ENCODE measurements at regions not wholly inside any gene's neighbourhood (a gene's known extent, or its start where the extent isn't known, plus 50 kb on each side); places are given as distances from the start of the nearest gene placed in this dataset.
"Not testable (repeated sequence)": the region's sequence is repeated elsewhere in the genome, so short reads cannot be mapped to it uniquely, and the experiment has no call there.

DNA sequence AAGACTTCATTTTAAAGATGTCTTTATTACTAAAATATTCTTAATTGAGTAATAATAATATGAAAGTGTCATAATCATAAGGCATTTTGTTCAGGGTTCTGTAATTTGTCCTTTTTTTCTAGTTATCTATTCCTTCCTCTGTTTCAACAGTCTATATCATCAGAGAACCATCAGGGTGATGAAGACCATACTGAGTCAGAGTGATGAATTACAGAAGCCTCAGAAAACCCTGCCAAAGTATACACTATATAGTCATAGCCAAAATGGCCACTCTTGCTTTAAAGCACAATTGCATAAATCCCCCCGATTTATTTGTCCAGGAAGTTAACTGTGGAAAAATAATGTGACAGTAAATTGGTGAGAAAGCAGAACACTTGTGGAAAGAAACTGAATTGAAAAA is 735.0 kb downstream of the EPHA7 start:
- no peaks in the 10 kb centered on the region for H3K27me3 ChIP-seq (ENCODE audit: low read depth, low read length)
- no peak overlapping the region for H2AFZ ChIP-seq (ENCODE audit: low read depth, low read length)
- H3K4me2 ChIP-seq (ENCODE audit: low read length), result no peak overlapping the region
- no peak overlapping the region for H3K4me3 ChIP-seq (ENCODE audit: low read length)
- H3K27ac ChIP-seq (ENCODE audit: low read length), result no peak overlapping the region
- TF ChIP-seq EZH2phosphoT487 (IDR thresholded peaks at IDR 0.05; ENCODE audit: low read depth), result no peak
- no peak for TF ChIP-seq CTCF (IDR thresholded peaks at IDR 0.05; ENCODE audit: low read depth, low read length)
- H3K4me1 ChIP-seq (ENCODE audit: low read length), result peaks cover 16% of the 10 kb centered on the region
- no peak overlapping the region for H3K9ac ChIP-seq (ENCODE audit: low read length)
- H3K79me2 ChIP-seq (ENCODE audit: low read length), result no peaks in the 10 kb centered on the region
- no peaks in the 10 kb centered on the region for H4K20me1 ChIP-seq (ENCODE audit: insufficient read depth, low read length)
- no peaks in the 10 kb centered on the region for H3K36me3 ChIP-seq (replicated peaks; ENCODE audit: low read depth, low read length)
- no peaks in the 10 kb centered on the region for H3K9me3 ChIP-seq (ENCODE audit: insufficient read depth, low read length)

DNA sequence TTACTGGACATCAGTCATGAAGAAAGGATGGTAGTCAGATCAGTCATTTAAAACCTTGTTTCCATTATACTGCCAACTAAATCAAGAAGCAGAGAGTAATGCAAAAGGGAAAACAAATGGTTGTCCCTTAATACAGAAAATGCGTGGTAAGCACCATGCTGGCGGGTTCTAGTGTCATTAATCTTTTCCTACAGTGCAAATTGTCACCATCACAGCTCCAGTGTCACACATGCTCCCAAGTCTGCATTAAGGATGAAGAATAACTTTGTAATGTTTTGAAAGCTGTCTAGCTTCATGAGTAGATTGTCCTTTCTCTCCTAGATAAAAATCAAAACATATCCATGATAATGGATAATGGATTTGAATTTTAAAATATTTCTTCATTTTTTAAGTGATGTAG is 735.6 kb downstream of the EPHA7 start:
- H4K20me1 ChIP-seq (ENCODE audit: insufficient read depth, low read length), result no peaks in the 10 kb centered on the region
- peaks cover 16% of the 10 kb centered on the region for H3K4me1 ChIP-seq (ENCODE audit: low read length)
- no peak overlapping the region for H3K4me2 ChIP-seq (ENCODE audit: low read length)
- no peak for TF ChIP-seq EZH2phosphoT487 (IDR thresholded peaks at IDR 0.05; ENCODE audit: low read depth)
- no peak for TF ChIP-seq CTCF (IDR thresholded peaks at IDR 0.05; ENCODE audit: low read depth, low read length)
- no peaks in the 10 kb centered on the region for H3K79me2 ChIP-seq (ENCODE audit: low read length)
- no peaks in the 10 kb centered on the region for H3K9me3 ChIP-seq (ENCODE audit: insufficient read depth, low read length)
- H3K27me3 ChIP-seq (ENCODE audit: low read depth, low read length), result no peaks in the 10 kb centered on the region
- H2AFZ ChIP-seq (ENCODE audit: low read depth, low read length), result no peak overlapping the region
- H3K36me3 ChIP-seq (replicated peaks; ENCODE audit: low read depth, low read length), result no peaks in the 10 kb centered on the region
- no peak overlapping the region for H3K27ac ChIP-seq (ENCODE audit: low read length)
- H3K9ac ChIP-seq (ENCODE audit: low read length), result no peak overlapping the region
- no peak overlapping the region for H3K4me3 ChIP-seq (ENCODE audit: low read length)

DNA sequence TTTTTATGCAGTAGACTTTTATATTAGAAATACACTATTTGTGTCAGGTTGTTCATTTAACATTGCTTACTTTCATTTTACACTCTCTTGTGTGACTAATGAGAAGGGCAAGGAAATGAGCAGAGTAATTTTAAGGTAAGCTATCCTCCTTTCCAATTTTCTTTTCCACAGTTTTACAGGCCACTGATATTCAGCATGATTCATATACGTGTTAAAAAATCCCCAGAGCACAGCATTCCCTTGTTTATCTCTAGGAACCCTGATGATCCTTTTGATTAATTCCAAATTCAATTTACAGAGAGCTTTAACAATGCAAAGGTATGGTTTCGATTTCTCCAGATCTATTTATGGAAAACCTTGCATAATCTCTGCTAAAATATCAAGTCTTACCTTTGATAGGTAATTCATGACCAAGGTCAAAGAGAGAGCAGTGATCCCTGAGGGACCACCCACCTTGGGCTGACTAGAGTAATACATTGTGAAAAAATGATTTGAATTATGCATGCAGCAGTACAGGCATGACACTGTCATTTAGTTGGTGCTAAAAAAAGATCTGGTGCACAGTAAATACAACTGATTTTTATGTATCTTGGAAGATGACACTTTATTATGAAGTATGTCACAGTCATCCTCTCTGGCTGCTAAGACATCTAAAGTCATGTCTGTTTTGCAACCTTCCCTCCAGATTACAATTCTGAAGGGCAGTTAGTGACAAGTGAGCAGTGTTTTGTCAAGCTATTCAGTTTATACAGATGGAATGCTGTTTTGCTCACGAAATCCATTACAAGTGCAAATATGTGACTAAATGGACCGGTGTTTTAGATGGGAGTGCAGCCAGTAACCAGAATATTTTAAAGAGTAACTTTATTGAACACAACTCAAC is 736.6 kb downstream of the EPHA7 start:
- Histone ChIP-seq H3K27me3 (ENCODE audit: low read depth, low read length) (no peaks in the 10 kb centered on the region), H3K4me2 (ENCODE audit: low read length) (no peak overlapping the region), H2AFZ (ENCODE audit: low read depth, low read length) (no peak overlapping the region), H3K27ac (ENCODE audit: low read length) (no peak overlapping the region), H3K4me3 (ENCODE audit: low read length) (no peak overlapping the region), H3K79me2 (ENCODE audit: low read length) (no peaks in the 10 kb centered on the region), H3K4me1 (ENCODE audit: low read length) (peaks cover 9% of the 10 kb centered on the region), H3K36me3 (replicated peaks; ENCODE audit: low read depth, low read length) (no peaks in the 10 kb centered on the region), H3K9ac (ENCODE audit: low read length) (no peak overlapping the region), H3K9me3 (ENCODE audit: insufficient read depth, low read length) (no peaks in the 10 kb centered on the region), H4K20me1 (ENCODE audit: insufficient read depth, low read length) (no peaks in the 10 kb centered on the region)
- TF ChIP-seq CTCF (IDR thresholded peaks at IDR 0.05; ENCODE audit: low read depth, low read length), result no peak
- TF ChIP-seq EZH2phosphoT487 (IDR thresholded peaks at IDR 0.05; ENCODE audit: low read depth), result no peak

DNA sequence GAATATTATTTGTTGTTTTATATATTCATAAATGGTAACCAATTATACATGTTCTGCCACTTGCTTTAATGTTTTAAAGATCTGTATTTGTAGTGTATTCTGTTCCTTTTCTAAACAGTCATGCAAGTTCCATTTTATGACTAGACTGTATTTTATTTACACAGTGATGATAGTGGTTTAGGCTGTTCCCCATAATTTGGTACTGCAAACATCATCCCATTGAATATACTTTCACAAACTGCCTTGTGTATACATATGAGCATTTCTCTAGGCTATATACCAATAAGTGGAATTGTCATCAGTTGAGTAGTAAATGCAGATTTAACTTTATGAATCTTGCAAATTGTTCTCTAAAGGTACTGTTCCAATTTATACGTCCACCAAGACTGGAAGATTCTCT is 738.0 kb downstream of the EPHA7 start:
- Histone ChIP-seq H3K9me3 (ENCODE audit: insufficient read depth, low read length) (no peaks in the 10 kb centered on the region), H3K4me2 (ENCODE audit: low read length) (no peak overlapping the region), H4K20me1 (ENCODE audit: insufficient read depth, low read length) (no peaks in the 10 kb centered on the region), H3K27me3 (ENCODE audit: low read depth, low read length) (no peaks in the 10 kb centered on the region), H3K4me3 (ENCODE audit: low read length) (no peak overlapping the region), H3K4me1 (ENCODE audit: low read length) (no peaks in the 10 kb centered on the region), H3K36me3 (replicated peaks; ENCODE audit: low read depth, low read length) (no peaks in the 10 kb centered on the region), H3K9ac (ENCODE audit: low read length) (no peak overlapping the region), H3K27ac (ENCODE audit: low read length) (no peak overlapping the region), H3K79me2 (ENCODE audit: low read length) (no peaks in the 10 kb centered on the region), H2AFZ (ENCODE audit: low read depth, low read length) (no peak overlapping the region)
- TF ChIP-seq EZH2phosphoT487 (IDR thresholded peaks at IDR 0.05; ENCODE audit: low read depth), result no peak
- TF ChIP-seq CTCF (IDR thresholded peaks at IDR 0.05; ENCODE audit: low read depth, low read length), result no peak

- not testable (repeated sequence) for H4K20me1 ChIP-seq (ENCODE audit: insufficient read depth, low read length); H3K9me3 ChIP-seq (ENCODE audit: insufficient read depth, low read length); H3K36me3 ChIP-seq (replicated peaks; ENCODE audit: low read depth, low read length); H2AFZ ChIP-seq (ENCODE audit: low read depth, low read length); H3K79me2 ChIP-seq (ENCODE audit: low read length); H3K27ac ChIP-seq (ENCODE audit: low read length); H3K9ac ChIP-seq (ENCODE audit: low read length); H3K4me2 ChIP-seq (ENCODE audit: low read length); H3K27me3 ChIP-seq (ENCODE audit: low read depth, low read length); H3K4me3 ChIP-seq (ENCODE audit: low read length)
- peaks cover 15% of the 10 kb centered on the region for H3K4me1 ChIP-seq (ENCODE audit: low read length)
These were observed 747.9 kb downstream of the EPHA7 start for GRCh38 chr6:92671462-92671861.

Measured in OCI-LY3 (cell line).